Activated CD8-positive, alpha-beta T cell treated with anti-CD3 and anti-CD28 coated beads for 36 hours (primary cell): ENCODE measurements at regions not wholly inside any gene's neighbourhood (a gene's known extent, or its start where the extent isn't known, plus 50 kb on each side); places are given as distances from the start of the nearest gene placed in this dataset.

Experiments
- ATAC-seq: fragments of 200-7000 bp; cut with Tn5 transposase; one replicate; pipeline ENCODE4 v1.10.0; 2021; ENCODE audit warnings: mild to moderate bottlenecking, moderate library complexity
- CTCF ChIA-PET: fragments of 350-600 bp; sonication (Branson Sonifier 250); formaldehyde crosslinking; loops from one replicate; lab custom pipeline; 2021; ENCODE audit warnings: antibody characterized with exemption; lab: Charles Lee
- POLR2A ChIA-PET: fragments of 350-600 bp; sonication (Branson Sonifier 250); formaldehyde crosslinking; loops from one replicate; lab custom pipeline; 2021; ENCODE audit warnings: antibody characterized with exemption; lab: Charles Lee
- DNase-seq: peaks from one replicate; pipeline ENCODE4 v3.0.0-alpha.2; 2020
- H3K27ac Mint-ChIP-seq: one replicate; pipeline ENCODE4 v1.8.0; 2021; ENCODE audit warnings: mild to moderate bottlenecking, mixed read lengths
- H3K27me3 Mint-ChIP-seq: one replicate; pipeline ENCODE4 v1.8.0; 2021; ENCODE audit warnings: mixed read lengths
- H3K36me3 Mint-ChIP-seq: one replicate; pipeline ENCODE4 v1.8.0; 2021; ENCODE audit warnings: low read depth, mixed read lengths
- H3K4me1 Mint-ChIP-seq: one replicate; pipeline ENCODE4 v1.8.0; 2021; ENCODE audit warnings: low read depth, mixed read lengths
- H3K4me3 Mint-ChIP-seq: one replicate; pipeline ENCODE4 v1.8.0; 2021; ENCODE audit warnings: mild to moderate bottlenecking, moderate library complexity, mixed read lengths
- H3K9me3 Mint-ChIP-seq: one replicate; pipeline ENCODE4 v1.8.0; 2021; ENCODE audit warnings: mixed read lengths
- intact Hi-C: fragments of 100-400 bp; cut with micrococcal nuclease; formaldehyde crosslinking; loops from one replicate; pipeline ENCODE4 v1.10.0; 2022
- TF ChIP-seq, protein P1 (sequence below): fragments of 200-600 bp; IDR thresholded peaks from one replicate; pipeline ENCODE4 v1.8.0; 2022; ENCODE audit warnings: antibody characterized with exemption, mild to moderate bottlenecking

DNA sequence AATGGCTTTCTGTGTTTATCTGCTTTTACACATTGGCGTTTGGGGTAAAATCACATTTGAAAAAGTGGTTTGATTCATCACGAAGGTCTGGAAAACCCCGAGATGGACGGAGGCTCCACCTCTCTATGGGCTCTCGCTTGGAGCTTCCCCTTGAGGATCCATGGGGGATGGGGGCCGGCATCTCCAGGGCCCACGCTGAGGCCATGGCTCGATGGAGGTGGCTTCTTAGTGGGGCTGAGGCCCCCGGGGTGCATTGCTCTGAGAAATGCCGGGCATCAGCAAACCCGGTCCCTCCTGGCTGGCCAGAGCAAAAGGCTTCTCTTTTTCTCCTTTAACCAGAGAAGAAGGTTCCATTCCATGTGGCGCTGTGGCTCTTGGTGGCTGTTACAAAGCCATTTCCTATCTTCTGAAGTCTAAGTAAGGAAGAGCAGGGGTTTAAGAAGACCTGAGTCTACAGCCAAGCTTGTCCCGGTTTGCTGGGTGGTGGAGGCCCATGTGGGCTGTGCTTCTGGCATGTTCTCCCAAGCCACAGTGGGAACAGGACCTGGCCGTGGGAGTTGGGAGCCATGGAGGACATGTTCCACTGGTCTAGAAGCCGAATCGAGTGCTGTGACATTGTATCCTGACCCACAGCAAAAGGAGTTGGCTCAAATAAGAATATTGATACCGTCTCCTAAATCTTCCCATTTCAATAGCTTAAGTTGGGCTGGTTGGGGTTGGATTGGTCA, 243.5 kb upstream of the PITRM1 start:
- no peak overlapping the region for H3K27ac Mint-ChIP-seq
- peaks cover 1% of the 10 kb centered on the region for H3K9me3 Mint-ChIP-seq
- H3K4me3 Mint-ChIP-seq = no peak overlapping the region
- POLR2A ChIA-PET = no interaction called here
- DNase-seq (no peak), ATAC-seq (no peak)
- H3K27me3 Mint-ChIP-seq = peaks cover 9% of the 10 kb centered on the region
- intact Hi-C loops = no loop called here
- CTCF ChIA-PET = no interaction called here
- peaks cover 16% of the 10 kb centered on the region for H3K4me1 Mint-ChIP-seq
- no peaks in the 10 kb centered on the region for H3K36me3 Mint-ChIP-seq
- TF ChIP-seq, protein P1, sequence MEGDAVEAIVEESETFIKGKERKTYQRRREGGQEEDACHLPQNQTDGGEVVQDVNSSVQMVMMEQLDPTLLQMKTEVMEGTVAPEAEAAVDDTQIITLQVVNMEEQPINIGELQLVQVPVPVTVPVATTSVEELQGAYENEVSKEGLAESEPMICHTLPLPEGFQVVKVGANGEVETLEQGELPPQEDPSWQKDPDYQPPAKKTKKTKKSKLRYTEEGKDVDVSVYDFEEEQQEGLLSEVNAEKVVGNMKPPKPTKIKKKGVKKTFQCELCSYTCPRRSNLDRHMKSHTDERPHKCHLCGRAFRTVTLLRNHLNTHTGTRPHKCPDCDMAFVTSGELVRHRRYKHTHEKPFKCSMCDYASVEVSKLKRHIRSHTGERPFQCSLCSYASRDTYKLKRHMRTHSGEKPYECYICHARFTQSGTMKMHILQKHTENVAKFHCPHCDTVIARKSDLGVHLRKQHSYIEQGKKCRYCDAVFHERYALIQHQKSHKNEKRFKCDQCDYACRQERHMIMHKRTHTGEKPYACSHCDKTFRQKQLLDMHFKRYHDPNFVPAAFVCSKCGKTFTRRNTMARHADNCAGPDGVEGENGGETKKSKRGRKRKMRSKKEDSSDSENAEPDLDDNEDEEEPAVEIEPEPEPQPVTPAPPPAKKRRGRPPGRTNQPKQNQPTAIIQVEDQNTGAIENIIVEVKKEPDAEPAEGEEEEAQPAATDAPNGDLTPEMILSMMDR = no peak

DNA sequence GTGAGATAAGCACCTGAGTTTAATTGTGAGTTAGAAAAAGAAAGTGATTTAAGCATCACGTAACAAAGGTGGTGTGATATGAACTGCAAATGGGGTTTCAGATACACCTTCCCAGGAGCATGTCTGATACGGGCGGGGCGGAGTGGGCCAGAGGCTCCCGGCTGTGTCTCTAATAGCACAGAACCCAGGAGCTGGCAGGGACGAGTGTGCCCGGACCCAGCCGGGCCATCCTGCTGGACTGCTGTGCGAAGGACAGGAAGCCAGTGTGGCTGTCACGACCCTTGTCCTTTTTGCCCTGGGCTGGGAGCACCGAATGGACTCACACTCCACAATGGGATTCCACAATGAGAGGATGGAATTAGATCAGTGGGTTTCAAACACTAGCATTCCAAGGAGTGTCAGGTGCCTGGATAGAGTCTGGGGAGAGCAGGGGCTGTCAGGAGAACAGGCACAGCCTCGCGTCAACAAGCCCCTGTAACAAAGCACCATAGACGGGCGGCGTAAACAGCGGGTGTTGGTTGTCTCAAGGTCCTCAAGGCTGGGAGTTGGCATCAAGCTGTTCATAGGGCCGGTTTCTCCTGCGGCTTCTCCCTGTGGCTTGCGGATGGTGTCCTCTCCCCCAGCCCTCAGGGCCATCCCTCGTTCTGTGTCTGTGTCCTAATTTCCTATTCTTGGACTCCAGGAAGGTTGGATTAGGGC, 242.6 kb upstream of the PITRM1 start:
- intact Hi-C loops = no loop called here
- ChIA-PET POLR2A (no interaction called here), CTCF (no interaction called here)
- peaks cover 8% of the 10 kb centered on the region for H3K4me1 Mint-ChIP-seq
- H3K4me3 Mint-ChIP-seq = no peak overlapping the region
- TF ChIP-seq, protein P1 = no peak
- H3K27ac Mint-ChIP-seq = no peak overlapping the region
- H3K36me3 Mint-ChIP-seq = no peaks in the 10 kb centered on the region
- DNase-seq (no peak), ATAC-seq (no peak)
- peaks cover 4% of the 10 kb centered on the region for H3K9me3 Mint-ChIP-seq
- peaks cover 2% of the 10 kb centered on the region for H3K27me3 Mint-ChIP-seq

DNA sequence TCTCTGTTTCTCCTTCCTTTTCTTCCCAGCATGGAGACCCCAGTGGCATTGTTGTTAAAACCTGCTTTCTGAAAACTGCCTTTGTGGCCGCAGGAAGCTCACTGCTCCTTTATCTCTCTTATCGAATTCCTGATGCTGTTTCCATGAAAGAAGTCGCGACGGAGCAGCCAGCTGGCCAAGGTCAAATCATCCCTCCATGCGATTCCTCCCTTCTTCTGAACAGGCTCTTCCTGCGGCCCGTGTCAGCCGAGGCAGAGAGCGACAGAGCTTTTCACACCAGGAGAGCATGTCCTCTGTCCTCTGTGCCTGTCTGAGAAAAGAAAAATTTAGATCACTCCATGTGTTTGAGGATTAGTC, 242.1 kb upstream of the PITRM1 start:
- H3K4me3 Mint-ChIP-seq = no peak overlapping the region
- no peak overlapping the region for H3K27ac Mint-ChIP-seq
- no peak for ATAC-seq
- DNase-seq = no peak
- H3K27me3 Mint-ChIP-seq = peaks cover 2% of the 10 kb centered on the region
- ChIA-PET CTCF (no interaction called here), POLR2A (no interaction called here)
- intact Hi-C loops = no loop called here
- TF ChIP-seq, protein P1 = no peak
- H3K9me3 Mint-ChIP-seq = peaks cover 4% of the 10 kb centered on the region
- H3K4me1 Mint-ChIP-seq = peaks cover 3% of the 10 kb centered on the region
- no peaks in the 10 kb centered on the region for H3K36me3 Mint-ChIP-seq

DNA sequence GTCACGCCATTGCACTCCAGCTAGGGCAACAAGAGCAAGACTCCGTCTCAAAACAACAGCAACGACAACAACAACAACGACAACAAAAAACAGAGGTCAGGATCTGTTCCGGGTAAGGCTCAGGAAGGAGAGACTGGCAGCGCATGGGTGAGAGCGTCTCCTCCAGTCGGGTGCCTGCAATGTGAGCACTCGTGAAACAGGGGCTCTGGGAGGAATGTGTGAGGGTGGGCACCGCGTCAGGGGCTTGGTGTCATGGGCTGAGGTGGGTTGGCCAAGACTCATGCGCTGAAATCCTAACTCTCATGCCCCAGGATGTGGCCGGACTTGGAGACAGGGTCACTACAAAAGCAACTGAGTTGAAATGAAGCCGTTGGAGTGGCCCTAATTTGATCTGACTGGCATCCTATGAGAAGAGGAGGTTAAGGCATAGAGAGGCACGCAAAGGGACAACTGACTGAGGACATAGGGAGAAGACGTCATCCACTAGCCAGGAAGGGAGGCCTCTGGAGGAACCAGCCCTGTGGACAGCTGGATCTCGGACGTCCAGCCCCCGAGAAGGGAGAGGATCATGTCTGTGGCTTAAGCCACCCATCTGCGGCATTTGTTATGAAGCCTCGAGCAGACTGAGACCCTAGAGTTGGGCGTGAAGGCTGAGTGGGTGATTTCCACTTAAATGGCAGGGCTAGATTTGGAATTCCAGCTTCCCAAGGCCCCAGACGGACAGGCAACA, 241.5 kb upstream of the PITRM1 start:
- ATAC-seq (no peak), DNase-seq (no peak)
- Mint-ChIP-seq H3K9me3 (peaks cover 4% of the 10 kb centered on the region), H3K4me3 (no peak overlapping the region), H3K27me3 (peaks cover 2% of the 10 kb centered on the region), H3K4me1 (no peaks in the 10 kb centered on the region), H3K36me3 (no peaks in the 10 kb centered on the region), H3K27ac (no peak overlapping the region)
- CTCF ChIA-PET = no interaction called here
- POLR2A ChIA-PET = no interaction called here
- TF ChIP-seq, protein P1 = no peak
- intact Hi-C loops = no loop called here

DNA sequence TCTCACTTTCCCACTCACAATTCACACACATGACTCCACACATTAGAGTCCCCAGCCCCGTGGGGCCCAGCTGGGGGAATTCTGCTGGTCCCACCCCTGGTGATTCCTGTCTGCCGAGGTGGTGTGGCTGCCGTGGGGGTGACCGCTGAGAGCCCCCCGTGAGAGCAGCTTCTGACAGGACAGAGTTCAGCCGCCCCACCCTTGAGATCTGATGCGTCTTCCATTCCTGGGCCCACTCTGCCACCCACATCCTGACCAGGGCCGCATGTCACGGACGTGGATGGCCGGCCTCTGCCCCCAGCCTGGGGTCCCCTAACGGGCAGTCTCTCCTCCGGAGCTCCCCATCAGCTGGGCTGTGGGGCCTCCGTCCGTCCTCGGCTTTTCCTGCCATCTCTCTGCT, 240.1 kb upstream of the PITRM1 start:
- TF ChIP-seq, protein P1 = no peak
- Mint-ChIP-seq H3K4me3 (no peak overlapping the region), H3K9me3 (peaks cover 4% of the 10 kb centered on the region), H3K27me3 (no peaks in the 10 kb centered on the region), H3K36me3 (no peaks in the 10 kb centered on the region), H3K4me1 (no peaks in the 10 kb centered on the region), H3K27ac (no peak overlapping the region)
- intact Hi-C loops = no loop called here
- POLR2A ChIA-PET = no interaction called here
- ATAC-seq = no peak
- CTCF ChIA-PET = no interaction called here
- no peak for DNase-seq
